ENCODE measurements at regions not wholly inside any gene's neighbourhood (a gene's known extent, or its start where the extent isn't known, plus 50 kb on each side); places are given as distances from the start of the nearest gene placed in this dataset.

DNA sequence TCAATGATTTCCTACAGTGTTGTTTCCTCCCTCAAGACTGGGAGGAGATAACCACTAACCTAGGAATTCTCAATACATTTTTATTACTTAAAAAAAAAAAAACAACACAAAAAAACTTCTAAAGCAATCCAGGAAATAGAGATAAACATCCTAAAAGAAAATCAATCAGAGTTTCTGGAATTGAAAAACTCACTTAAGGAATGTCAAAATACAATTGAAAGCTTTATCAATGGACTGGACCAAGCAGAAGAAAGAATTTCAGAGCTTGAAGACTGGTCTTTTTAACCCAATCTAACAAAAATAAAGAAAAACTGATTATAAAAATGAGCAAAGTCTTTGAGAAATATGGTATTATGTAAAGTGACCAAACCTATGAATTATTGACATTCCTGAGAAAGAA lies 394.1 kb downstream of the XPNPEP1 start:
- no peak for DNase-seq (ENCODE audit: low read depth in 4 of 4, low spot score in 2 of 4)

DNA sequence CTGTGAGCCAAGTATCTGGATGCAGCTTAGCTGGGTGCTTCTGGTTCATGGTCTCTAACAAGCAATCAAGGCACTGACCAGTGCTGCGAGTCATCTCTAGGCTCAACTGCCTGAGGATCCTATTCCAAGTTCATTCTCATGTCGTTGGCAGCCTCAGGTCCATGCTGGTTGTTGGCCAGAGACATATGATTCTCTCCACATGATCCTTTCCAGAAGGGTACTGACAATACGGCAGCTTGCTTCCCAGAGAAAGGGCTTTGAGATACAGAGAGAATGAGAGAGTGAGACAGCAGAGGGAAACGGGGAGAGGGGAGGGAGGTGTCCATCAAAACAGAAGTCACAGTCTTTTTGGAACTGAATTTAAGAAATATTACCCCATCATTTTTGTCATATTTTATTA lies 405.6 kb downstream of the XPNPEP1 start:
- no peak for DNase-seq (ENCODE audit: low read depth in 4 of 4, low spot score in 2 of 4)

DNA sequence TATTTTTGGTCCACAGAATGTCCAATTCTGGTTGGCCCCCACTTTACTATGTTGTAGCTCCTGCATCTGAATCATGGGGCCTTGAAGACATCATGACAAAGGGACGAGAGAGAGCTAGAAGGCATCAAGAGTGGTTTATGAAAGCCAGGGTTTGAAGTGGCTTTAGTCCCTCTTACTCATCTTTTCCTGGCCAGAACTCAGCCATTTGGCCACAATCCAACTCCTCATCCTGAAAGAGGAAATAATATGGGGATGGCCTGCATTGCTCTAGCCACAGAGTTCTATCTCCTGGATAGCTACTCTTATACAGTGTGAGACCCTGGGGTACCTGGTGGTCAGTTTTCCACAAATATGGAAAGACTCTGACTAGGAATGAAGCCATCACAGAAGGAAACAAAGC lies 418.9 kb downstream of the XPNPEP1 start:
- DNase-seq (ENCODE audit: low read depth in 4 of 4, low spot score in 2 of 4) = no peak

DNA sequence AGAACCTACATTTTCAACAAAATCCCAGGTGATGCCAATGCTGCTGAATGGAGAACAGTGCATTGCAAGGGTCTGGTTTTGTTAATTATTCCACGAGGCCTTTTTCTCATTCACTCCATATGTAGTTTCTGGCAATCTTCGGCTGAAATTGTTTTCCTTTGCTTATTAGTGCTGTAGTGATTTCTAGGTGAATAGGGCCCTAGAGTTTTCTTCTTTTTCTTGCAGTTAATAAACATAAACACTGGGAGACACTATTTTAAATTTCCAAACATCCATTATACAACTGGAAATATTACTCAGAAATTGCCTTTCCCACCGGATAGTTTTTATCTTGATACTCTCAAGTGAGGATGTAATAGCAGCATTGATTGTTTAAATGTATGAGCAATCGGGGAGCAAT lies 435.6 kb downstream of the XPNPEP1 start:
- no peak for DNase-seq (ENCODE audit: low read depth in 4 of 4, low spot score in 2 of 4)

DNA sequence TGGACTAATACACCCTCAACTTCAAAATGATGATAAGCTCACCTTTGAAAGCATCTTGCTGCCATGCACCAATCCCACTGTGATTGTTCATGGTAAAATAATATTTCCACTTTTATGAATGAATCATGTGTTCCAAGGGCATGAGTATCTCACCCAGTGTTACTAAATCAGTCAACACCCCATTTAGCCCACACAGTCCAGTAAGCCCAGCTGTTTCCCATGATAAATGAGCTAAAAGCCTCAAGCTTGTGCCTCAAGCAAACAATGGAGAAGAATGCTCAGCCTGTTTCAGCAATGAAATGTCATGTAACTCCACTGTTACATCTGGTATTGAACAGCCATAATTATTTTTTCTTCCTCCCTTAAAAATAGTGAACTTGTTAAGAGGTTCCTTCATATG lies 442.5 kb downstream of the XPNPEP1 start:
- no peak for DNase-seq (ENCODE audit: low read depth in 4 of 4, low spot score in 2 of 4)

DNA sequence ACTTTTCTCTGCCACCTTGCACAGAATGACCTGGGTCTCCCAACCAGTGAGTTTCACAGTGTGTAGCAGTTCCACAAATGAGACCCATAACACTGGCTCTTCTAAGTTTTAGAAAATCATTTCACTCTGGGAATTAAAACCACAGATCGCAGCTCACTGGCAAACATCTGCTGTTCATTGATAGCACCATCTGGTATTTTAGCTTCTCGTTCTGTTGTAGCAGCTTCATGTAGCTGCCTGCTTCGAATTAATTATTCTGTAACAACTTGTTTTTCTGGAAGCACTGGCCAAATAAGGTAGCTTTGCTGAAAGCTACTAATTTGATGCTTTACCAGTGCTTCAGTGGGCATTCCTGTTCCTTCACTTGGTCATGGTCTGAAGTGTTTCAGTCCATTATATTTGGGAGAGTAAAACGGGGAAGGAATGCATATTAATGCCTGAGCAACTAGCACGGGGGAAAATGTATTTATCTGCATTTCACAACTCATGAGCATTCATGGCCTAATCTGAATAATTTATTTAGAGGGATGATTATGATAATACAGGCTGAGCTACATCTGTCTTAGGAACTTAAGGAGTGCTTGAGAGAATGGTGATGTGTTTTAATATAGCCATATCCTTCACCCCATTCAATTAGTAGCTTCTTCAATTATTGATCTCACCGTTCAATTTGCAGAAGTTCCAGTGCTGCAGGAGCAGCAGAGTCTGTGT lies 447.4 kb downstream of the XPNPEP1 start:
- DNase-seq (ENCODE audit: low read depth in 4 of 4, low spot score in 2 of 4) = no peak

DNA sequence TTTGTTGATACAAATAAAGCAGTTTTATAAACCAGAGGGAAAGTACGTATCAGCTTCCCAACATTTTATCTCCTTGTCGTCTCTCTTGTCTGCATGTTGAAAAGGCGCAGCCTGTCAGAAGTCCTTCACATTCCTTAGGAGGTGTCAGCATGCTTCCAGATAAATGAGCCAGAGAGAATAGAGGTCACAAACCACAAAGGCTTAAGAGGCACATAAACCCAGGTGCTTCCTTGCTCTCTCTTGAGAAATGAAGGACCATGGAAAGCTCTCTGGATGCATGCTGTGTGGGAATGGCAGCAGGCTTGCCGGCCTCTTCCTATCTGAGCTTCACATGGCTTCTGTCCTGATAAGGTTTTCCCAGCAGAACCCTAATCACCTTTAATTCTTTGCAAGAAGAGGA lies 448.5 kb downstream of the XPNPEP1 start:
- peak in 1 of 4 donors; percentile 31 for DNase-seq (ENCODE audit: low read depth in 4 of 4, low spot score in 2 of 4)

DNA sequence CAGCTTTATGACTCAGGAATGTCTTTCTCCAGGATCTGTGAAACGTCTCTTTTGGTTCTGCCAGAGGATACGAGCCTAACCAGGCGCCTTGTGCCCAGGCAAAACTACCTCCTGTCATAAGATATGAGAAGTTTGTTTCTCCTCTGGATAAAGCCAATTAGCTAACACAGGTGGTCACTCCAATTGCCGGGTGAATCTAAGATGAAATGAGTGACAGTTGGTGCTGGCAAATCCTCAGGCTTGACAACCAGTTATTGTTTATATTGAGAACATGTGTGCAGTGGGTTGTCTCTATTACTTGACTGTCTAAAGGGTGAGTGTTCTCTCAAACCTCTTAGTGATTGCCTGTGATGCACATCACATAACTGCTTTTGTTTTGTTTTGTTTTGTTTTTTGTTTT lies 449.1 kb downstream of the XPNPEP1 start:
- DNase-seq (ENCODE audit: low read depth in 4 of 4, low spot score in 2 of 4) = no peak

DNA sequence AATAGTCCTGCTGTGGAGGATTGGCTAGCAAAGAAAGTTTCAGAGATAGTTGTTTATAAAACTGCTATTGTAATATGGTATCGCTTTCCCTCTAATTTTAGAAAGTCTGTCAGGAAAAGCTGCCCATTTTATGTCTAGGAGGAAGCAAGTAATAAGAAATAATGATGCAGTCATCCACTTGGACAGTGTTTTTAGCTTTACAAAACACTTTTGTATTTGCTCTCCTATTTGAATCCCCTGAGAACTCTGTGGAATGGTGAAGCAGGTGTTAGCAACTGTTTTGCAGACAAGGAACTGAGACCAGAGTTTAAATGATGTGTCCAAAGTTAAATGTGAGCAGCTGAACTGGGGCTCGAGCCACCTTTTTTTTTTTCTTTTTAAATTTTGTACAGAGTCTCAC lies 455.8 kb downstream of the XPNPEP1 start:
- no peak for DNase-seq (ENCODE audit: low read depth in 4 of 4, low spot score in 2 of 4)

DNA sequence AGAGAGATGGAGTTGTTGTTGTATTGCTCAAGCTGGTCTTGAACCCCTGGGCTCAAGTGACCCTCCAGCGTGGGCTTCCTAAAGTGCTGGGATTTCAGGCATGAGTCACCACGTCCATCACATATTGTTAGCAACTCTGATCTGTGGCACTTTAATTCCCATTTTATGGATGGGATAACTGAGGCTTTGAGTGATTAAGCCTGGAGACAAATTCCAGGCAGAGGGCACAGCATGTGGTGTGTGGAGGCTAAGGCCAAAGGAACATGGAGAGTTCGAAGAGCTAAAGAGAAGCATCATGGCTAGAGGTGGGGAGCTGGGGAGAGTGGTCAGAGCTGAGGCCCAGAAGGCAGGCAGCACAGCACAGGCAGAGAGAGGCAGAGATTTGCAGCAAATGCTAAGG lies 458.4 kb downstream of the XPNPEP1 start:
- DNase-seq (ENCODE audit: low read depth in 4 of 4, low spot score in 2 of 4) = no peak

DNA sequence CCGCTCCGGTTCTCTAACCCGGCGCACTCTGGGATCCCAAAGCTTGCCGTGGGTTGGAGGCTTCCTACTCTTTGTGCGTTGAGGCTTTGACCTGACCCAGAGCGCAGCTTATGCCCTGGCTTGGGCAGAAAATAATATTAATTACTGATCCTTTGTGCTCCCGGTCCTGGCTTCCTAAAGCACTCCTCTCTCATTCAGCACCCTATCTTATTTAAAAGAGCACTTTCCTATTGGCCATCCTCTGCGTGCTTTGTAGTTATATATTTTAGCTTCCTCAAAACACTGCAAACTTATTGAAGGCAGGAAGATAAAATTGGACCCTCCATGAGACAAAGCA lies 466.0 kb downstream of the XPNPEP1 start:
- no peak for DNase-seq (ENCODE audit: low read depth in 4 of 4, low spot score in 2 of 4)

DNA sequence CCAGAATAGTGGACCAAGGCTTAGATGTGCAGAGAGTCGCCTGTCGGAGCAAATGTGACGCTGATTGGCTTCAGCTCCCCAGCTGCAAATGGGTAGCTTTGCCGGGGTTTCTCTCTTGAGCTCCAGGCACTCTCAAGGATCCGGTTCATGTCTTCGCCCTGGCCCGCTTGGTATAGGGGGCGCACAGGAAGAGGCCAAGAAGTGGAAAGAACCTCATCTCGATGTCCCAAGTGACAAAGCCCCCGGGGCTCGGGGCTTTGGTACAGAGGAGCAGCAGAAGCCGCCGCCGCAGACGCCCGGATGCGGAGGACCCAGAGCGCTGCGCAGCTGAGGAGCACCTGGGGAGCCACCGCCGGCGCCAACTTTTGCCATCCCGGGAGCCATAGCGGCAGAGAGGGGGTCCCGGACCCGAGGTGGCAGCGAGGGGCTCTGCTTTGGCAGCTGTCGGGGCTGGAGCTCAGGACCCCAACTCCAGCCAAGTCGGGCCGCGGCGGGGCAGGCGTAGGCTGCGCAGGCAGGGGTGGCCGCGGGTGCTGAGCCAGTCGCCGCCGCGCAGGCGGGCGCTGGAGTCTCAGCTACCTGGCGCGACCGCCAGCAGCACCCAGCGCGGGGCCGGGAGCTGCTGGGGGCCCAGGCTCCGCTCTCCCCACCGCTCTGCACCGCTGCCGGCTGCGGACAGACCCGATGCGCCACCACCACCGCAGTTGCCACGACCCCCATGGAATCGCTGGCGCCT lies 466.6 kb downstream of the XPNPEP1 start:
- DNase-seq (ENCODE audit: low read depth in 4 of 4, low spot score in 2 of 4) = no peak

DNA sequence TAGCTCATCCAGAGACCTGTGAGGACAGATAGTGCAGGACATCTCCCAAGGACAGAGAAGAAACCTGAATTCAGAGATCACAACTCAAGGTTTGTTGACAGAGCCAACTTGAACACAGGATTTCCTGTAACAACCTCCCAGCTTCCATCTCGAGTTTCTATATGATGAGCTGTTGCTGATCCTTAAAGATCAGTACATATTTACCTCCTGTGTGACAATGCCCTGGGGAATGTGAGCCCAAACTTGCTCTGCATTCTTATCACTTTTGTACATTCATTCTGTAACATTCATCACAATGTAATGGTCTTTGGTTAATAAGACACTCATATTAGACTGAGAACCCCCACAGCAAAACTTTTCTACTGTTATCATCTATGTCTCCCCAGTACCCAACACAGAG lies 468.6 kb downstream of the XPNPEP1 start:
- DNase-seq (ENCODE audit: low read depth in 4 of 4, low spot score in 2 of 4) = no peak

DNA sequence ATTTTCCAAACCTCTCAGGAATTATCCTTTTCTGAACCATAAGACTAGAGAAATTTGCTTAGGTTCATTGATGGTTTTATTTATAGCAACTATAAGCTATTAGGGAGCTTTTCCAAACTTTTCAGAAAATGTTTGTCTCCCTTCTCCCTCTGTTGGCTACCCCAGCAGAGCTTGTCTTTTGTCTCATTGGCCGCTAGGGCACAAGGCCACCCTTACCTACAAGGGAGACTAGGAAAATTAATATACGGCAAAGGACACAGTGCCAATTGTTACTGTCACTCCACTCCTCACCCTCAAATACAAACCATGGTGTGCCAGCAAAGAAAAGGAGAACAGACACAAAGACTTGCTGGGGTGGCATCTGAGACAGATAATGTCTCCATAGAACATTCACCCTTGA lies 471.4 kb downstream of the XPNPEP1 start:
- no peak for DNase-seq (ENCODE audit: low read depth in 4 of 4, low spot score in 2 of 4)

DNA sequence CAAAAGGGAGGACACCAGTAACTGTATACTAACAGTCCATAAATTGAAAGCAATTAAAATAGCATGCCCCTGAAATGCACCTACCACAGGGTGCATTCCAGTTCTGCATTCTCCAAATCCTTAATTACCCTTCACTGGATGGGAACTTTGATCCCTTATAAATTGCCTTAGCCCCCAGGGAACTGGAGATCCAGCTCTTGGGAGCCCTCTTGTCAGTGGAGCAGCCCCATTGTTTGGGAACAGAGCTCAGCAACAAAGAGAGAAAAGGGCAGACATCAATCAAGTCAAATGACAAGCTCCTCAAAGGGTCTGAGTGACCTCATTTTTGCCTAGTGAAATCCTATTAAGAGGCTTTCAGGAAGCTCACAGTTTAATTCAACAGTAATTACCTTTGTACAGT lies 472.6 kb downstream of the XPNPEP1 start:
- peak in 3 of 4 donors; percentile 44 to 68 (median 47) for DNase-seq (ENCODE audit: low read depth in 4 of 4, low spot score in 2 of 4)

DNA sequence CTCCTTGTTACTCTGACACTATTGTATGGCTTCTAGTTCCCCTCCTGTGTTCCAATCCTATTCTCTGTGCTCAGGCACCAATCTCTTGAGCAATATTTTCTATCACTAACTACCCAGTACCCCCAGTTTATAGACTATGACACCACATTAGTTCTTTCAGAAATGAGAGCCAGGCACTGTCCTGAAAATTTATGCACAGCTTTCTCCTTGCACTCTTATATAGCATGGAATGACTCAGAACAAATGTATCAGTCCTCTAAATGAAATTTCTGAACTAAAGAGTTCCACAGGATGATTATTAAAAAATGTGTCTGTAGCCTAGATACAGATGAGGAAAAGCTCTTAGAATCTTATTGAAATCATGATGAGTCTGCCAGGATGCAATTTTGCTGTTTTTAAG lies 489.9 kb downstream of the XPNPEP1 start:
- no peak for DNase-seq (ENCODE audit: low read depth in 4 of 4, low spot score in 2 of 4)

DNA sequence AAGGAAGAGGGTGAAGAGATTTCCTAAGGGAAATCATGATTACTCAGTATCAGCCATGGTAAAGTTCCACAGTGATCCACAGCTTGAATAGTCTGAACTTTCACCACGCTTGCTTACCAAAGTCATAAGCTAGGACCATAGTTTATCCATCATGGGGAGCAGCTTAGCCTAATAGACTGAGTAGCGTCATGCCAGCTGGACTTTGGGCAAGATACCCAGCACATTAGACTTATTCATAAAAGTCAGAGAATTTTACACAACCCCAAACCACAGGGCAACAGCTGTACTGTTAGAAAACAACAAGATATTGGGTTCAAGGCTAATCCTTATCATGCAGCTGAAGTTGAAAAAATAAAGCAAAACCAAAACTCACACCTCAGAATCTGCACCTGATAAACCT lies 491.0 kb downstream of the XPNPEP1 start:
- no peak for DNase-seq (ENCODE audit: low read depth in 4 of 4, low spot score in 2 of 4)

DNA sequence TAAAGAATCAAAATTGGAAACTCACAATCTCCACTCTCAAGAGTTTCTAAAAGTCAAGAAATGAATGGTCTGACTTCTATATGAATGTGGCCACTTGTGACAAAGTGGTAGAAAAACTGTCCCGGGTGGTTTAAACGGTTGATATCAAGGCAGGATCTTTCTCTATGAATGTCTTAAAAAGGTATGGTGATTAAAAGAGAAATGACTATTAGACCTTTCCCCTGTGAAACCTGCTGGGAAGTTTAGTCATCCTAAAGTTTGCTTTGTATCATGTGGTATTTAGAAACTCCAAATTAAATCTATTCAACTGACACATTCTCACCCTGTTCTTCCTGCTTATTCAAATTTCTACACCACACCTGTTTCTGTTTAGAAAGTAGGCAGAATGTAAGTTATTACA lies 492.5 kb downstream of the XPNPEP1 start:
- DNase-seq (ENCODE audit: low read depth in 4 of 4, low spot score in 2 of 4) = no peak

DNA sequence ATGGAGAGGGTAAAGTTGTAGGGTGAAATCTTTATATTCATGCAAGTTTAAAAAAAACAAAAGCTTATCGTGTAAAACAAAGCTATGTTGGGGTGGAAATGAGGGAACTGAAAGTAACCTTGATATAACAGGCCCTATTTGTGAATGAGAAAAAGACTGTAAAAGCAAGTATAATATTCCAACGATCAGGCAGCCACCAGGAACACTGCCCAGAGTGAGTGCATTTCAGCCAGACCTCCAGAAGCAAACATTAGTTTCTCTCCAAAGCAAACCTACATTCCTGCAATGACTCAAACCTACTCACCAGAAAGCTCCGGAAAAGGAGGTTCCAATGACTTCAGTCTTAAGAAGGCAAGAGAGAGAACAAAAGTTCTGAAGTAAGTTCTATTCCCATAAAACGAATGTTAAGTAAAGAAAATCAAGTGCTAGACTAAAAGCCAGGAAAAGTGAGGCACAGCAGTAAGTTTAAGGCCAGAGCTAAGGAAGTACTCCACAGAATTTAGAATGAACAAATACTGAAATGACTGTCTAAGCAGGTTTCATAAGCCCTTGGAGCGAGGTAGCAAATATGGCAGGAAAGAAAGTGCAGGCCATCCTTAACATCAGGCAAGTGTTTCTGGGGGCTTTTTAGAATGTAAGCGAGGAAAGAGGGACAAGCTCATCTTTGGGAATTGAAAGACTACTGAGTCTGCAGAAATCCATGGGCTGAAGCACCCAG lies 493.1 kb downstream of the XPNPEP1 start:
- DNase-seq (ENCODE audit: low read depth in 4 of 4, low spot score in 2 of 4) = no peak

DNA sequence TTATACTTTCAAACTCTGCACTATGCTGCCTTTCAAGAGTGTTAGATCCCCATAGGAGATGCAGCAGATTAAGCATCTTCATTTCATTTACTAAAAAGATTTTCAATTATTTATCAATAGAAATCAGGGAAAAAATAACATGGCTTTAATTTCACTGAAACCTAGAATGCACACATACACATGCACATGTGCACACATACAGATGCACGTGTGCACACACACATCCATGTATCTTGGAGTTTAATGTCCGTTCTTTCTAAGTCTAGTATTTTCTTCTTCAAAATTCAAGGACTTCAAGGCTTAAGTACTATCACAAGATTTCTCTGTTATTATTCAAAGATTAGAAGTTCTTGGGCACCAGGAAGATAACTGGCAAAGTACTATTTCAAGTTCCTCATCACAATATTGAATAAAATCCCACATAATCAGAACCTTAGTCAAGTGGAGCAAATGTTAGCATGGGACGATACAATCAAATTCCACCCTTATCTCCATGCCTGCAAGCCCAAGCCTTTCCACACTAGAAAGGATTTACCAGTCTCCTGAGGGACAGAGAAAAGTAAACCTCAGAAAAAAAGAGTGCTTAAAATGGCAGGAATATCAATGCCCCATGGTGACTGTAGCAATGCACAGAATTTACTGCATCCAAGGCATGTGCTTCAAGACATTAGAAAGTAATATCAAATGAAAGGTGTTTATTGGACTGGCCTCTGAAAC lies 494.4 kb downstream of the XPNPEP1 start:
- no peak for DNase-seq (ENCODE audit: low read depth in 4 of 4, low spot score in 2 of 4)

DNA sequence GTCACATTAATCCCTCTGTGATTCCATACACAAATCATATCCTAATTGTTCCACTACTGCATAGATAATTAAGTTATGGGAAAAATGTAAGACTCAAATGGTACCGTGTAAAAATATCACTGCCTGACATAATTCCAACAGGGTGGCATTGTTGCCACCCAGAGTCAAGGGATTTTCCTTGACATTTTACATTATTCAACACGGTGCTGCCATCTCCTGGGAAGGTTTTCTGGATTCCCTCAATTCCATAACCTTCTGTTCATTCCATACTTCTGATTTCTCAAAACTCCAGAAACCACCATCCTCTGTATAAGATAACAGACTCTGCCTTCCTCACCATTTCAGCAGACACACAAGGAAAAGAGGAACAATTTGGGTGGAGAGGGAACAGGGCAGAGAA lies 495.9 kb downstream of the XPNPEP1 start:
- no peak for DNase-seq (ENCODE audit: low read depth in 4 of 4, low spot score in 2 of 4)

All from left renal cortex interstitium (tissue), 4 donors.